NCI-H2107 treated with DMSO at 0.1 percent for 48 hours (cell line): ENCODE measurements at regions not wholly inside any gene's neighbourhood (a gene's known extent, or its start where the extent isn't known, plus 50 kb on each side); places are given as distances from the start of the nearest gene placed in this dataset.
"Not testable (repeated sequence)": the region's sequence is repeated elsewhere in the genome, so short reads cannot be mapped to it uniquely, and the experiment has no call there.

Source experiments
- DNase-seq: peaks from one replicate; lab custom pipeline; 2025; ENCODE audit not compliant: unreplicated experiment; lab: John Stamatoyannopoulos, UW

DNA sequence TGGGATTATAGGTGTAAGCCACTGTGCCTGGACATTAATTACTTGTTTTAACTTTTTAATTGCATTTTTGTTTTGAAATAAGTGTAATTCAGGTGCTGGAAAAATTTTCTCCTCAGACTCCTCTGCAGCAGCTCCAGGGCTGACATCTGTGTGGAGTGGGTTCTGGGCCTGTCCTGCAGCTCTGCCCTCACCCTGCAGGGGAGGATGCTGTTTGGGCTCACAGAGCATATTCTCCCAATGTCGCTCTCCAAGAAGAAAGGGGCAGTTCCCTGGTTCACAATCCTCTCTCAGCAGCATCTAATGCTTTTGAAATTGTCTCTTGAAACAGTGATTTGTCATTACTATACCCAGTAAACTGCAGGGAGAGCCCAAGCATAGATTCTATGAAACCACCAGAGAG lies 995.7 kb downstream of the TMEM121 start:
- not testable (repeated sequence) for DNase-seq

DNA sequence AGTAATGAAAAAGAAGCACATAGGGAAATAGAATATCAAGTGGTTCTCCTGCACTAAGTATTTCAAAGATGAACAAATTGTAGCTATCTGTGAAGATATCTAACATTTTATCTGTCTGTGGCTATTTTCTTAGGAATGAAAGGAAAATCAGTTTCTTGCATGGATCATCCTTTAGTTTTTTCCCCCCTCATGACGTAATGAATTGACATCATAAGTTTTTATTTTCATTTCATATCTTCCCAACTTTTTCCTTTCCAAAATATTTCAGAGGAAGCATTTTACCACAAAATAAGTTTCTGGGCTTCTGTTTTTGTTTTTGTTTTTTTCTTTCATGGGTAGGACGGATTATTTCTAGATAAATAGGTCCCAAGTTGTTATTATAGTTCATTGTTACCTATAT lies 996.6 kb downstream of the TMEM121 start:
- DNase-seq = no peak

DNA sequence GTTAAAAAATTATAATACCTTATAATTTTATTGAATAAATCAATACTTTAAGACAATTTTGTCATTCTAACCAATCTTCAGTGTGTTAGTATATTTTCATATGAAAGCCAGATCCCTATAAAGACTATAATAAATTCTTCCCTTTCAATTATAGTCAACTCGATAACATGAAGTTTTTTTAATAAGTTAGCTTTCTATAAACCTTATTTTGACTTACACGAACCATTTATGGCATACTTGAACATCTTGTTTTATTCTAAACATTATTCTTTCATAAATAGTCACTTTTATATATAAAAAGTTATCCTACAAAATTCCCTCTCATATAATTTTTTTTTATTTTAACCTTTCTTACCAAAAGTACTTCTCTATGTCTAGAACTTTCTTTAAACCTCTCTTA lies 1002.3 kb downstream of the TMEM121 start:
- no peak for DNase-seq

DNA sequence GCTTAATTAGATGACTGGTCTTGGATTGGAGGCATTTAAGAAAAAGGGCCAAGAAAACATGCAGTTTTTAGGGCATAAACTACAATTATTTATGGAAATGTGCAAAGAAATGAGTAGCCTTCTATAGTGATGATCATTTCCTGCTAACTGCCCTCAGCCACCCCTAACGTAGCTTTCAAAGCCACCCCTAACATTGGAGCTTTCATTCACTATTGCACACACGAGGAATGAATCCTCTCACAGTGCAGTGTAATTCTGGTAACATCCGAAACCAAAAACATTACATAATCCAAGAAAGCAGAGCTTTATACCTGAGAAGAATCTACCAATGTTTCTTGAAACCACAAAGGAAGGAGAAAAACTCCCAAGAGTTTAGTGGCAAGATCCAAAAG lies 1003.6 kb downstream of the TMEM121 start:
- DNase-seq = no peak

DNA sequence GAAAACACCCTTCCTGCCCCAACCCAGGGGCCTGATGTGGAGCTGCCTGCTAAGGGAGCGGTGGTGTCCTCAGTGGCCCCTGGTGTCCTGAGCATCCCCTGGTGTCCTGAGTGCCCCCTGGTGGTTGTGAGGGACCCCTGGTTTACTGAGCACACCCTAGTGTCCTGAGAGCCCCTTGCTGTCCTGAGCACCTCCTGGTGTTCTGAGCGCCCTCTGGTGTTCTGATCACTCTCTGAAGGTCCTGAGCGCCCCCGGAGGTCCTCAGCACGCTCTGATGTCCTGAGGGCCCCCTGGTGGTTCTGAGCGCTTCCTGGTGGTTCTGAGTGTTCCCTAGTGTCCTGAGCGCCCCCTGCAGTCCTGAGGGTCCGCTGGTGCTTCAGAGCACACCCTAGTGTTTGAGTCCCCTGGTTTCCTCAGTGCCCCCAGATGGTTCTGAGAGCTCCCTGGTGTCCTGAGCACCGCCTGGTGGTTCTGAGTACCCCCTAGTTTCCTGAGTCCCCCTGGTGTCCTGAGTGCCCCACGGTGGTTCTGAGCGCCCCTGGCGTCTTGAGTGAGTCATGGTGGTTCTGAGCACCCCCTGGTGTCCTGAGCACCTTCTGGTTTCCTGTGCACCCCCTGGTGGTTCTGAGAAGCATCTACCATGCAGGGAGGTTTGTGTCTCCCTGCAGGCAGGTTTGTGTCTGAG lies 1004.2 kb downstream of the TMEM121 start:
- no peak for DNase-seq

DNA sequence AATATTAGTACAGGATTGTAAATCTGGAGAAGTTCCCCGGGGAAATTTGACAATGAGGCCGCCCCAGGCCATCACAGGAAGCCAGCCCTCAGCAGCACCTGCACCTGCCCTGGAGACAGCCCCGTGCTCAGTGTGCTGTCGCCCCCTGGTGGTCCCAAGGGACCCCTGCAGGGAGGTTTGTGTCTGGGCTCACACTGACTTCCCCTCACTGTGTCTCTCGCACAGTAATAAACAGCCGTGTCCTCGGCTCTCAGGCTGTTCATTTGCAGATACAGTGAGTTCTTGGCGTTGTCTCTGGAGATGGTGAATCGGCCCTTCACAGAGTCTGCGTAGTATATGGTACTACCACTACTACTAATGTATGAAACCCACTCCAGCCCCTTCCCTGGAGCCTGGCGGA lies 1011.2 kb downstream of the TMEM121 start:
- DNase-seq = not testable (repeated sequence)

DNA sequence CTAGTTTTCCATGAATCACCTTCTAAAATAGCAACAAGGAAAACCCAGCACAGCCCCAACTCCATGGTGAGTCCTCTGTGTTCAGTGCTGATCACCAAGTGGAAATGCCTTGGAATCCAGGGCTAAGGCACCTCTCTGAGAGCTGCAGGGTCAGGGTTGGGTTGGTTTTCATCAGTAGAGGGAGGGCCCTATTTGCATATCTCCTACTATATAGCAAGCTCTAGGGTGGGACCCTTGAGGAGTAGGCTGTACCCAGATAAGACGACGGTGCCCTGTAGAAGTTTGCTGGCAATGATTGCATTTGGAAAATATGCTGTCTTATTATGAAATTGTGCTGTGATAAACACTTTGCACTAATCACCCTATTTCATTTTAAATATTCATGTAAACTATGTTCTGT lies 1011.8 kb downstream of the TMEM121 start:
- no peak for DNase-seq

DNA sequence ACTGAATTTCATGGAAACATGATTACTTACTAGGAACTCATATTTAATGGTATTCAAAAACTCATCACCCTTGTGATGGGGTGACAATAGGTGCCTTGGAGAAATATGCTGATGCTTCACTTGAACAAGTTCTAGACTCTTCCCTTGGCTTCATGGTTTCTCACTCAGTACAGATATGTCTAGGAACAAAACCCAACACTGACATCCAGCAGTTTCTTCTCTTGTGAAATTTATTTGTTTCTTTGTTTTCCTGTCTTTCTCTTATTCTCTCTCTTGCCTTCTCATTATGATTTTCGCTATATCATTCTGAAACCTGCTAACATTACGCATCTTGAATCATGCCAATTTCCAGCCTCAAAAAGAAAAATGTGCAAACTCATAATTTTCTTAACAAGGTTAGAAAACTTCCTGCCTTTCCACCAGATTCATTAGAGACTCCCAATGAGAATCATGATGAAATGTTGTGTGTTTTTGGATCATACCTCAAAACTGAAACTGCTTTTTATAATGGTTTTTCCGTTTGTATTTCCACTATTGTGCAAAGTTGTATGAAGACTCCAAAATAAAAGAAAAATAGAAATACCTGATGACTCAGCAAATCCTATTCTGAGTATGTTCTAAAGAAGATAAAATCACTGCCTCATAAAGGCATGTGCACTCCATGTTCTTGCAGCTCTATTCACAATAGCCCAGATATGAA lies 1021.5 kb downstream of the TMEM121 start:
- DNase-seq = no peak

DNA sequence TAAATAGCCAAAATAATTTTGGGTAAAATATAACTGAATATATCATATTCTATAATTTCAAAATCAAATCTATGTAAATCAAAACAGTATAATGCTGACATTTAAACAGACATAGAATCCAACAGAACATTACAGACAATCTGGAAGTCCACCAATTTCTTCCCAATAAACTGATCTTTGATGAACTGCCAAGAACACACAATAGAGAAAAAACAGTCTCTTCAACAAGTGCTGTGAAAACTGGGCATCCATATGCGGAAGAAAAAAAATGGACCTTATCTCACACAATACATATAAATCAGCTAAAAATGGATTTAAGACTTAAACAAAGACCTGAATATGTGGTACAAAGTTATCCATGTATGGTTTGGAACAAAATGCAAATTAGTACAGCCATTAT lies 1022.7 kb downstream of the TMEM121 start:
- DNase-seq = no peak

DNA sequence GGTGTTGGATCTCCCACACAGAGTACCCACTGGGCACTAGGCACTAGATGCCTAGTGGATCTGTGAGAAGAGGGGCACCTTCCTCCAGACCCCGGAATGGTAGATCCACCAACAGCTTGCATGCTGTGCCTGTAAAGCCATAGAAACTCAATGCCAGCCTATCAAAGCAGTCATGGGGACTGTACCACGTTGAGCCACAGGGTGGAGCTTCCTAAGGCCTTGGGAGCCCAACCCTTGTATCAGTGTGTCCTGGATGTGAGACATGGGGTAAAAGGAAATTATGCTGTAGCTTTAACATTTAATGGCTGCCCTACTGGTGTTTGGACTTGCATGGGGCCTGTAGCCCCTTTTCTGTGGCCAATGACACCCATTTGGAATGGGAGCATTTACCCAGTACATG lies 1024.9 kb downstream of the TMEM121 start:
- peak; percentile 63 for DNase-seq

DNA sequence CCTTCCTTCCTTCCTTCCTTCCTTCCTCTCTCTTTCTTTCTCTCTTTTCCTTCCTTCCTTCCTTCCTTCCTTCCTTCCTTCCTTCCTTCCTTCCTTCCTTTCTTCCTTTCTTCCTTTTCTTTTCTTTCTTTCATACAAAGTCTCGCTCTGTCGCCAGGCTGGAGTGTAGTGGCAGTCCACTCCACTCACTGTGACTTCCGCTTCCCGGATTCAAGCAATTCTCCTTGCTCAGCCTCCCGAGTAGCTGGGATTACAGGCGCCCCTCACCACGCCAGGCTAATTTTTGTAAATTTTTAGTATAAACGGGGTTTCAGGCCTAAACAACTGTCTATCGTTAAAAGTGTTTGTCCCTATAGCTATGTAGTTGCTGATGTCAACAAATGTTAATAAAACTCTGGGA lies 1029.8 kb downstream of the TMEM121 start:
- DNase-seq = not testable (repeated sequence)

DNA sequence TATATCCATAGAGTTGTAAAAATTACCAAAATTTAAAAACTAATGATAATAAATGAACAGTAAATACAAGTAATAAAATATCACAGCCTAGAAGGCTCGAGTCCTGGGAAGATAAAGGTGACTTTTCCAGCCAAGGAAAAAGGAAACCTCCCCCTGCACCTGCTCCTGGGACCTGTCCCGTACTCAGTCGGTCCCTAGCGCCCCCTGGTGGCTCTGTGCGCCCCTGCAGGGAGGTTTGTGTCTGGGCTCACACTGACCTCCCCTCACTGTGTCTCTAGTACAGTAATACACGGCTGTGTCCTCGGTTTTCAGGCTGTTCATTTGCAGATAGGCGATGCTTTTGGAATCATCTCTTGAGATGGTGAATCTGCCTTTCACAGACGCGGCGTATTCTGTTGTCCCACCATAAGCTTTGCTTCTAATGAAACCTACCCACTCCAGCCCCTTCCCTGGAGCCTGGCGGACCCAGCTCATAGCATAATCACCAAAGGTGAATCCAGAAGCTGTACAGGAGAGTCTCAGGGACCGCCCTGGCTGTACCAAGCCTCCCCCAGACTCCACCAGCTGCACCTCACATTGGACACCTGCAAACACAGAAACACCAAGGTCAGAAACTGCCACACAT lies 1030.4 kb downstream of the TMEM121 start:
- peak; percentile 81 for DNase-seq

DNA sequence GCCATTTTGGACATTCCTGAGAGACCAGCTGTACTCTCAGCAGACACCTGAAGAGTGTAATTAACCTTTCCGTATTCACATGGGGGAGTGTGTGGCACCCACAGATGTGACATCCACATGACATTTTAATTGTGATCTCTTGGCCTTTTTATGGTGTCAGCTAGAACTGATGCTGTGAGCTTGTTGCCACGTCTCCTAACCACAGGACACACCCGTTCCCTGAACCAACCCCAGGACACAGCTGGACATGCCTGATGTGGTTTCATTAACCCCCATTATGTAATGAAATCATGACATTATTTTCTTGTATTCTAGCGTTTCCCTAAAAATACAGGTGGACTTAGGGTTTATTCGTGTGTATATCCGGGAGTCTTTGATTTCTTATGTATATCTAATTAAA lies 1036.1 kb downstream of the TMEM121 start:
- DNase-seq = no peak

DNA sequence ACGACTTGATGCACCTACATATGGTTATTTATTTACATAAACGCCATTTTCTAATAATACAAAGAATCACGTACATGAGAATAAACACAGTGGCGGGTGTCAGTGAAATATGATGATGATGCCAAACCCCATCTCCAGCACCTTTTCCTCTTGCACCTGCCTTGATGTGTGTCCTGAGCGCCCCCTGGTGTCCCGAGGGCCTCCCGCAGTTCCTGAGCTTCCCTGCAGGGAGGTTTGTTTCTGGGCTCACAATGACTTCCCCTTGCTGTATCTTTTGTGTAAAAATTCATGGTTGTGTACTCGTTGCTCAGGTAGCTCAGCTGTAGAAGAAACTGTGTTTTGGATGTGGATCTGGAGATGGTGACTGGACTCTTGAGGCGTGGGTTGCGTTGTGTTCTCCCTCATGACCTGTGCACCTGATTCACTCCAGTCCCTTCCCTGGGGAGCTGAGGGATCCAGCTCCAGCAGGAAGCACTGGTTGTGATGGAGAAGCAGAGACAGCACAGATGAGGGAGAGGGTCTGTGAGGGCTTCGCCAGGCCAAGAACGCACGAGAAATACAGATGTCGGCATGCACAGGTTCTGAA lies 1037.8 kb downstream of the TMEM121 start:
- peak; percentile 73 for DNase-seq

DNA sequence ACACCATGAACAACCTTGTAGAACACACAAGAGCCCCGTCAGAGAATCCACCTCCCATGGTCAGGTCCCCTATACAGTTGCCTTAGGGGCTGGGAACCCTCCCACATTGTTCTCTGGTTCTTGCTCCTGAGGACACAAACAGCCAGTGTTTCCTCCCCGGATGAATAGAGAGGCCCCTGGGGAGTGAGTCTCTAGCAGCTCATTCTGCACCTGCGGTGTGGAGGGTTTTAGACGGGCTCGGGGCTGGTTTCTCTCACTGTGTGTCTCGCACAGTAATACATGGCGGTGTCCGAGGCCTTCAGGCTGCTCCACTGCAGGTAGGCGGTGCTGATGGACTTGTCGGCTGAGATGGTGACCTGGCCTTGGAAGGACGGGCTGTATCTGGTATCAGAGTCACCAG lies 1052.1 kb downstream of the TMEM121 start:
- DNase-seq = peak; percentile 93

DNA sequence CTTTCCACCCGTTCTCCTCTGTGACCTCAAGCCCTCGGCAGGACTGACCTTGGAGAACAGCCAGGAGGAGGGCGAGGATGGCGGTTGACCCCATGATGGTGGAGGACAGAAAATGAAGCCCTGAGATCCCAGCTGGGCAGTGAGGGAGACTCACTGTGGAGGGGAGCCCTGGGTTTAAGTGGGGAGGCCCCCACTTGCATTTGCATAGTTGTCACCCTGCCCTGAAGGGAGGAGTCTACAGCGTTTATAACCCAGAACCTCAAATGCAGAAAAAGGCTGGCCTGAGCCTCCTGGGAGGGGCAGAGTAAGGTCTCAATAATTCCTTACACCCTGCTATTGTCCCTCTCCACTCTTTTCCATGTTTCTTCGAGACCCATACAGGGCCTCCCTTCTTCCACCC lies 1052.7 kb downstream of the TMEM121 start:
- no peak for DNase-seq

DNA sequence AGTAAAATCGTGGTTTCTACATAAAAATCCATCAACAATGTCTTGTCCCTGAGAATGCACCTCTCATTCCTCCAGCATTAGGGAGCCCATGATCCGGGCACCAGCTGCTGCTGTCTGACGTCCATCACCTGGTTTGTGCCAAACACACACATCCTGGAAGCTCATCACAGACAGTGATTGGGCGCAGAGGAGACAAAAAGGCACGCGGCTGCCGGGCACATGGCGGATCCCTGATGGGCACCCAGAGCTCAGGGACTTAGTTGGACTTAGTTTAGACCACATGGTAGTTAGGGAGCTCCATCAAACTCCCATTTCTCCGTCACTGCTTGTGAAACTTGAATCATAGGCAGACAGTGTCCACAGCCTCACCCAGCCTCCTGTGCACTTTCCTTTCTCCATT lies 1059.3 kb downstream of the TMEM121 start:
- no peak for DNase-seq

DNA sequence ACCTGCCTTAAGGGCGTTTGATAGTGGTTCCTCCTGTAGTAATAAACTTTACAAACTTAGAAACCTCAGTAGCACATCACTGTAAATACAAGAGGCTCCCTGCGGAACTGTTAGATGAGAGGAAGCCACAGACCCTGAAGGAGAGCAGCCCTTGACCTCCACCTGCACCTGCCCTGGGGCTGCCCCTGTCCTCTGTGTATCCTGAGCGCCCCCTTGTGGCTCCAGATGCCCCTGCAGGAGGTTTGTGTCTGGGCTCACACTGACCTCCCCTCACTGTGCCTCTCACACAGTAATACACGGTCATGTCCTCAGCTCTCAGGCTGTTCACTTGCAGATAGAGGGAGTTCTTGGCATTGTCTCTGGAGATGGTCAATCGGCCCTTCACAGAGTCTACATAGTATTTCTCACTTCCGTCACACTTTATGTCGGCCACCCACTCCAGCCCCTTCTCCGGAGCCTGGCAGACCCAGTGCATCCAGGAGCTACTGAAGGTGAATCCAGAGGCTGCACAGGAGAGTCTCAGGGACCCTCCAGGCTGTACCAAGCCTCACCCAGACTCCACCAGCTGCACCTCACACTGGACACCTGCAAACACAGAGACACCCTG lies 1059.8 kb downstream of the TMEM121 start:
- DNase-seq = peak; percentile 91

DNA sequence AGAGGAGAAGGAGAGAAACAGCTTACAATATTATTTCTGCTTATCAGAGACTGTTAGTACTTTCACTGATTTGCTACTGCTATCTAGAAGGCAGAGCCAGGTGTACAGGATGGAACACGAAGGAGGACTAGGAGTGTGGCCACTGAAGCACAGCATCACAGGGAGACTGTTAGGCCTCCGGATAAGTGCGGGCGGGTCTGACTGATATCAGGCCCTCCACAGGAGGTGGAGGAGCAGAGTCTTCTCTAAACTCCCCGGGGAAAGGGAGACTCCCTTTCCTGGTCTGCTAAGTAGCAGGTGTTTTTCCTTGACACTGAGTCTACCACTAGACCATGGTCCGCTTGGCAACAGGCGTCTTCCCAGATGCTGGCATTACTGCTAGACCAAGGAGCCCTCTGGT lies 1065.2 kb downstream of the TMEM121 start:
- not testable (repeated sequence) for DNase-seq

DNA sequence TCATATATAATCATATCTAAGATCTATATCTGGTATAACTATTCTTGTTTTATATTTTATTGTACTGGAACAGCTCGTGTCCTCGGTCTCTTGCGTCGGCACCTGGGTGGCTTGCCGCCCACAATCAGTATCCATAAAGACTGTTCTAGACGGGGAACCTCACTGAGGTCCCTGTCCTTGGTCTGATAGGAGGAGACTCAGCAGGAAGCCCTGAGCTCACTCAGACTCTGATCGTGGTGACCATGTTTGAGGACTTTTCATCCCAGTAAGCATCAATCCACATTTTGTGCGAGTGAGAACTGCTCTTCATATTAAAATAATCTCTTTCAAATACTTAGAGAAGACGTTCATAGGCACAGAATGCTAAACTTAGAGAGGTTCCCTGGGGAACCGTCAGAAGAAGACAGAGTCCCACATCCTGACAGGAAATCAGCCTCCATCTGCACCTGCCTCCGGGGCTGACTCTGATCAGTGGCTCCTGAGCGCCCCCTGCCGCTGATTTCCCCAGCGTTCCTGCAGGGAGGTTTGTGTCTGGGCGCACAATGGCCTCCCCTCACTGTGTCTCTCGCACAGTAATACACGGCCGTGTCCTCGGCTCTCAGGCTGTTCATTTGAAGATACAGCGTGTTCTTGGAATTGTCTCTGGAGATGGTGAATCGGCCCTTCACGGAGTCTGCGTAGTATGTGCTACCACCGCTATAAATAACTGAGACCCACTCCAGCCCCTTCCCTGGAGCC lies 1065.9 kb downstream of the TMEM121 start:
- not testable (repeated sequence) for DNase-seq

DNA sequence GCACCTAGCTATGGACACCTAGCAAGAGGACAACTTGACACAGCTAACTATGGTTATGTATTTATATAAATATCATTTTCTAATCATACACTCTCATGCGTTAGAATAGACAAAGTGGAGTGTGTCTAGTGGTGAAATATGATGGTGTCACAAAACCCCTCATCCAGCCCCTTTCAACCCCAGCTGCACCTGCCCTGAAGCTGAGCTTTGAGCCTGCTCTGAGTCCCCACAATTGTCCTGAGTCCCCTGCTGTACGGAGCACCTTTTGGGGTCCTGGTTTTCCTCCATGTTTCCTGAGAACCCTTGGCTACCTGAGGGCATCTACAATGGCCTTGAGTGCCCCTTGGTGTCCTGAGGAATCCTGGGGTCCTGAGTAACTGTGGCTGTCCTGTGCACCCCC lies 1072.8 kb downstream of the TMEM121 start:
- no peak for DNase-seq
